Tibial artery (tissue), 4 donors: ENCODE measurements at regions not wholly inside any gene's neighbourhood (a gene's known extent, or its start where the extent isn't known, plus 50 kb on each side); places are given as distances from the start of the nearest gene placed in this dataset.

ENCODE experiments used
- DNase-seq, 2 donors: peaks; one replicate each; pipeline ENCODE4 v3.0.0-alpha.2; 2019
- H3K27ac ChIP-seq, 2 donors: fragments of 200-600 bp; sonication (generic) in 1 of 2; 1 replicate in 1 of 2; 2 replicates in 1 of 2; pipeline ENCODE4 v1.5.1; 2018 to 2019; ENCODE audit warnings: mild to moderate bottlenecking in 1 of 2
- H3K27me3 ChIP-seq, 2 donors: fragments of 200-600 bp; sonication (generic) in 1 of 2; one replicate each; pipeline versions ENCODE4 v1.5.1 to v1.6.0; 2016 to 2019
- H3K36me3 ChIP-seq, 3 donors: fragments of 200-600 bp; sonication (generic) in 2 of 3; one replicate each; pipeline ENCODE4 v1.5.1; 2016 to 2019; ENCODE audit warnings: mild to moderate bottlenecking in 2 of 3
- H3K4me1 ChIP-seq, 4 donors: fragments of 200-600 bp; sonication (generic) in 2 of 4; 1 replicate in 3 of 4; 2 replicates in 1 of 4; pipeline ENCODE4 v1.5.1; 2016 to 2019
- H3K4me3 ChIP-seq, 2 donors: fragments of 200-600 bp; sonication (generic) in 1 of 2; 1 replicate in 1 of 2; 2 replicates in 1 of 2; pipeline ENCODE4 v1.5.1; 2018 to 2019; ENCODE audit warnings: mild to moderate bottlenecking in 2 of 2
- H3K9me3 ChIP-seq, 3 donors: fragments of 200-600 bp; sonication (generic) in 1 of 3; one replicate each; pipeline ENCODE4 v1.5.1; 2016 to 2019
- intact Hi-C: fragments of 100-400 bp; cut with DNase I; formaldehyde crosslinking; loops from one replicate; pipeline ENCODE4 v1.15.0; 2023; ENCODE audit warnings: low total_unique reads
- TF ChIP-seq, protein P1 (sequence below), 2 experiments: fragments of 200-600 bp in 1 of 2; fragments of 450-650 bp in 1 of 2; IDR thresholded peaks; one replicate each; pipeline ENCODE4 v1.5.1; 2017 to 2019; ENCODE audit warnings: antibody characterized with exemption in 2 of 2, mild to moderate bottlenecking in 1 of 2, moderate library complexity in 1 of 2

DNA sequence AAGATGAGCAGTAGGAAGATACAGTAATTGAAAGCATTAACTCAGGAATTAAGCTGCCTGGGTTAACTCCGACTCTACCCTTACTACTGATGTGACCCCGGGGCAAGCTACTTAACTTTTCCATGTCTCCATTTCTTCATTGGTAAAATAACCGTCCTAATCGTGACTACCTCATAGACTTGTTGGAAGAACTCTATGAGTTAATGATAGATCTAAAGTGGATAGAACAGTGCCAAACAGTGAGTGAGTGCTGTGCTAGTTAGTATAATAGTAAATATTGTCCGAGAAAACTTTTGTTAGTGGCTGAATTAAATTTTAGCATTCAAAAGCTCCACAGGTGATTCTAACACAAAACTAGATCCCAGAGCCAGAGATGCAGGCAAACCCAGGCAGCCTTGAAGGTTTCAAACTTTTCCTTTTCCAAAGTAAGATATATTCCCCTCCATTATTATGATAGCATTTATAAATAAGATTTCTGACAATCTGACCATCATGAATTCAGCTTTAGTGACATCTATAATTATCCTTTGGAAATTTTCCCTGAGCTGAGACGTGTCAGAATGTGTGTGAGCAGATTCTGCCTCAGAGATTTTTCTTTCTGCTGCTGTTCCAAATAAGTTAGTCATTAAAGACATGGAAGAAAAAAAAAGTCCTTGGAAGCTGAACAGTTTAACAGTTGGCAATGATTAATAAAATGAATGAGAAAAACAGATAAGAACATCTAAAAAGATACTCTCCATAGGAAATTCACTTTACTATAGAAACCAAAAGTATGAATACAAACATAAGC lies 369.5 kb downstream of the PRELID2 start:
- intact Hi-C loops, result no loop called here
- Histone ChIP-seq H3K4me1 (peaks cover 0 to 33% (median 0%) of the 10 kb centered on the region in 4 donors), H3K27ac (peak overlapping the region; percentile 11 to 33), H3K4me3 (no peak overlapping the region), H3K36me3 (no peaks in the 10 kb centered on the region), H3K9me3 (no peaks in the 10 kb centered on the region), H3K27me3 (no peaks in the 10 kb centered on the region)
- no peak for DNase-seq
- TF ChIP-seq, protein P1, sequence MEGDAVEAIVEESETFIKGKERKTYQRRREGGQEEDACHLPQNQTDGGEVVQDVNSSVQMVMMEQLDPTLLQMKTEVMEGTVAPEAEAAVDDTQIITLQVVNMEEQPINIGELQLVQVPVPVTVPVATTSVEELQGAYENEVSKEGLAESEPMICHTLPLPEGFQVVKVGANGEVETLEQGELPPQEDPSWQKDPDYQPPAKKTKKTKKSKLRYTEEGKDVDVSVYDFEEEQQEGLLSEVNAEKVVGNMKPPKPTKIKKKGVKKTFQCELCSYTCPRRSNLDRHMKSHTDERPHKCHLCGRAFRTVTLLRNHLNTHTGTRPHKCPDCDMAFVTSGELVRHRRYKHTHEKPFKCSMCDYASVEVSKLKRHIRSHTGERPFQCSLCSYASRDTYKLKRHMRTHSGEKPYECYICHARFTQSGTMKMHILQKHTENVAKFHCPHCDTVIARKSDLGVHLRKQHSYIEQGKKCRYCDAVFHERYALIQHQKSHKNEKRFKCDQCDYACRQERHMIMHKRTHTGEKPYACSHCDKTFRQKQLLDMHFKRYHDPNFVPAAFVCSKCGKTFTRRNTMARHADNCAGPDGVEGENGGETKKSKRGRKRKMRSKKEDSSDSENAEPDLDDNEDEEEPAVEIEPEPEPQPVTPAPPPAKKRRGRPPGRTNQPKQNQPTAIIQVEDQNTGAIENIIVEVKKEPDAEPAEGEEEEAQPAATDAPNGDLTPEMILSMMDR (IDR thresholded peaks at IDR 0.05), result no peak

DNA sequence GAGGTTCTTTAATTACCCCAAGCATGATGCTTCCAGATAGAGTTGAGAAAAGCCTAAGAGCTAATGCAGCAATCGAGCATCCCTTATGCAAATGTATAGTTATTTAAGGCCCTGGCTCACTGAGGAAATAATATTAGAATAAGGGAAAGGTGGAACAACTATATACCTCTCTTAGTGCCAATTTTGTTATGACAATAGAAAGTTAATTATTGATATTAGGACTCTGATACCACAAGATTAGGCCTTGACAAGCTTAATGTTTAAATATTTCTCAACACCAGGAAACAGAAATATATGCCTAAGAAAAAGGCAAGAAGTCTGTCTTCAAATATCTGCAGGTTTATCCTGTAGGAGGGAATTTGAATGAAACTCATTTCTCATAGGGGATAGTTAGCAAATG lies 371.0 kb downstream of the PRELID2 start:
- Histone ChIP-seq H3K36me3 (no peaks in the 10 kb centered on the region), H3K27me3 (no peaks in the 10 kb centered on the region), H3K9me3 (no peaks in the 10 kb centered on the region), H3K4me1 (peaks cover 0 to 20% (median 0%) of the 10 kb centered on the region in 4 donors), H3K27ac (no peak overlapping the region), H3K4me3 (no peak overlapping the region)
- TF ChIP-seq, protein P1 (IDR thresholded peaks at IDR 0.05), result no peak
- intact Hi-C loops, result no loop called here
- no peak for DNase-seq

DNA sequence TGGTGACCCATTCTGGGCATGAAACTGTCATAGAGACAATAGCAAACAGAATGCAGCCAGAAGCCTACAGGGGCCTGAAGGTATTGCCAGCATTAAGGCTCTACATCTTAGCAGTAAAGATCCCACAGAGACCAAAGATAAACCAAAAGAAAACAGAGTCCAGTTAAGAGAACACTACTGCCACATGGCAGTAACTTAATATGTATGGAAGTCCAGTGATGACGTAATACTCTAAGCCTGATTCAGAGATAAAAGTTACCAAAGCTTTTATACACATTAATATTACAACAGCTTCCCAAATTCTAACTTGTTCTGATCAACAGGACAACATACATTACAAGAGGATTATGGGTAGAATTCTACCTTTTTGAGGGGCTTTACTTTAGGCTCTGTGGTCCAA lies 371.5 kb downstream of the PRELID2 start:
- Histone ChIP-seq H3K9me3 (no peaks in the 10 kb centered on the region), H3K4me1 (peaks cover 0 to 20% (median 0%) of the 10 kb centered on the region in 4 donors), H3K27ac (no peak overlapping the region), H3K36me3 (no peaks in the 10 kb centered on the region), H3K4me3 (no peak overlapping the region), H3K27me3 (no peaks in the 10 kb centered on the region)
- TF ChIP-seq, protein P1 (IDR thresholded peaks at IDR 0.05), result no peak
- intact Hi-C loops, result no loop called here
- DNase-seq, result no peak

DNA sequence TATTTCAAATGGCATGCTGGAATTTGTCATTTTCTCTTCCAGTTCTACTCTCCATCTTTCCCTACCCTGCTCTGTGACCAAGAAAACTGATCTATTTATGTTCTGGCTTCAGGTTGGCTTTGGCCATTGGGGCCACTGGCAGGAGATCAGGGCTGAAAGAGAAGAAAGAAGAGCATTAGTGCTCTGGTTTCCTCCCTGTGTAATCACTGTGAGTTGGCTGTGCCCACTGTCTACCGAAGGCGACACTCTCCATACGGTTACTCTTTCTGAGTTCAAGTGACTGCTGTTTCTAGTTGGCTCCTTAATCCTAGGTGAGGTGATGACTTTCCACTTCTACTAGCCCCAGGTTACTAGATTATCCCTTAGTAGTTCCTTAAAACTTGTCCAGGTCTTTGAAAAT lies 372.6 kb downstream of the PRELID2 start:
- intact Hi-C loops, result no loop called here
- Histone ChIP-seq H3K36me3 (no peaks in the 10 kb centered on the region), H3K4me1 (peaks cover 0 to 20% (median 0%) of the 10 kb centered on the region in 4 donors), H3K27me3 (no peaks in the 10 kb centered on the region), H3K9me3 (no peaks in the 10 kb centered on the region), H3K27ac (no peak overlapping the region), H3K4me3 (no peak overlapping the region)
- DNase-seq, result no peak
- TF ChIP-seq, protein P1 (IDR thresholded peaks at IDR 0.05), result no peak

DNA sequence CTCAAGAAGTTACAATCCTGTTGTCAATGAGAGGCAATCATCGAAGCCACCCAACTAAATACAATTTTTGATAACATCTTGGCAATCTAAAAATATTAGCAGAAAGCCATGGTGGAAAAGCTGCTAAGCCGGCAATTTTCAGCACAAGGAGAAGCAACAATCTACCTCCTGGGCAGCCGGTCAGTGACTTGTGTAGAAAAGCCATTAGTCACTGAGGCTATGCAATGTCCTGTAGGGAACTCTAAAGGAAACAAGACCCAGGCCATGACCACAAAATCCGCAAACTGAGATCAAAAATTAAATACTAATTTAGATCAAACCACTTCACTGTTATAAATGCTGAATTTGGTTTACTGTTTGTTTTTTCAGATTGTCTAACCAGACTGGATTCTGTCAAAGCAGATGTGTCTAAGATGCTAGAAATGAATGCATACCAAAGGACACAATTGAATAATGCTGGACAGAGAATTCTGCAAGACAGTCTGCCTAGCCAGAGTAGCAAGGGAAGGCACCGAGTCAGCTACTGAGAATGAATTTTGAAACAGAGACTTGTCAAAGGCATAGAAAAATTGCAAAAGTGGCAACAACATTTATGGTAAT lies 384.8 kb downstream of the PRELID2 start:
- intact Hi-C loops, result no loop called here
- H3K36me3 ChIP-seq, result no peaks in the 10 kb centered on the region
- DNase-seq, result no peak

More for the DNA sequence above, 384.8 kb downstream of the PRELID2 start:
- Histone ChIP-seq H3K4me3 (no peak overlapping the region), H3K9me3 (no peaks in the 10 kb centered on the region), H3K4me1 (no peaks in the 10 kb centered on the region), H3K27me3 (no peaks in the 10 kb centered on the region), H3K27ac (no peak overlapping the region)
- TF ChIP-seq, protein P1 (IDR thresholded peaks at IDR 0.05), result no peak
